ENCODE measurements at regions not wholly inside any gene's neighbourhood (a gene's known extent, or its start where the extent isn't known, plus 50 kb on each side); places are given as distances from the start of the nearest gene placed in this dataset.

- no peak for DNase-seq
- Histone ChIP-seq H3K9ac (no peak overlapping the region), H3K27ac (no peak overlapping the region), H3K36me3 (ENCODE audit: low read depth) (no peaks in the 10 kb centered on the region), H3K9me2 (ENCODE audit: insufficient read depth) (no peaks in the 10 kb centered on the region), H3K4me1 (ENCODE audit: insufficient read depth) (peaks cover 1% of the 10 kb centered on the region; the same call in 1 of the 2 replicates), H4K20me1 (ENCODE audit: insufficient read depth) (no peaks in the 10 kb centered on the region), H2AFZ (no peak overlapping the region), H3F3A (ENCODE audit: insufficient read depth) (no peaks in the 10 kb centered on the region), H3K79me2 (ENCODE audit: insufficient read depth) (no peaks in the 10 kb centered on the region), H3K4me3 (no peak overlapping the region), H3K4me2 (ENCODE audit: unreplicated experiment) (no peak overlapping the region), H3K27me3 (replicated peaks; ENCODE audit: insufficient read depth) (no peaks in the 10 kb centered on the region), H3K9me3 (ENCODE audit: low read depth) (no peaks in the 10 kb centered on the region)
- in situ Hi-C loops (cut with MboI): no loop called here
- TF ChIP-seq EZH2phosphoT487 (IDR thresholded peaks at IDR 0.05; ENCODE audit: insufficient read depth, low read depth) (no peak), EZH2 (IDR thresholded peaks at IDR 0.05; ENCODE audit: insufficient read depth, poor library complexity, severe bottlenecking) (no peak)
- 91 to 93% methylated on average over 2 of the region's 2 CpGs for WGBS, 2 experiments (ENCODE audit: low coverage in 1 of 2, low lambda C conversion rate in 2 of 2, missing lambda C conversion rate in 2 of 2)
Observed at GRCh38 chr4:123898946-123899666, 502.5 kb downstream of the SPRY1 start.

GRCh38 chr4:123904882-123905281, 508.3 kb downstream of the SPRY1 start:
- Histone ChIP-seq H3K79me2 (ENCODE audit: insufficient read depth) (no peaks in the 10 kb centered on the region), H3K36me3 (ENCODE audit: low read depth) (no peaks in the 10 kb centered on the region), H3K9ac (no peak overlapping the region), H3K27ac (no peak overlapping the region), H4K20me1 (ENCODE audit: insufficient read depth) (no peaks in the 10 kb centered on the region), H3K4me2 (ENCODE audit: unreplicated experiment) (no peak overlapping the region), H2AFZ (no peak overlapping the region), H3K4me3 (no peak overlapping the region), H3F3A (ENCODE audit: insufficient read depth) (no peaks in the 10 kb centered on the region), H3K27me3 (replicated peaks; ENCODE audit: insufficient read depth) (no peaks in the 10 kb centered on the region), H3K9me3 (ENCODE audit: low read depth) (no peaks in the 10 kb centered on the region), H3K4me1 (ENCODE audit: insufficient read depth) (no peaks in the 10 kb centered on the region), H3K9me2 (ENCODE audit: insufficient read depth) (no peaks in the 10 kb centered on the region)
- 43 to 52% methylated on average over 1 of the region's 1 CpG for WGBS, 2 experiments (ENCODE audit: low coverage in 1 of 2, low lambda C conversion rate in 2 of 2, missing lambda C conversion rate in 2 of 2)
- DNase-seq: no peak
- in situ Hi-C loops (cut with MboI): no loop called here
- TF ChIP-seq EZH2 (IDR thresholded peaks at IDR 0.05; ENCODE audit: insufficient read depth, poor library complexity, severe bottlenecking) (no peak), EZH2phosphoT487 (IDR thresholded peaks at IDR 0.05; ENCODE audit: insufficient read depth, low read depth) (no peak)

- Histone ChIP-seq H3K27me3 (replicated peaks; ENCODE audit: insufficient read depth) (no peaks in the 10 kb centered on the region), H3K9ac (no peak overlapping the region), H4K20me1 (ENCODE audit: insufficient read depth) (no peaks in the 10 kb centered on the region), H3K9me2 (ENCODE audit: insufficient read depth) (no peaks in the 10 kb centered on the region), H3K4me2 (ENCODE audit: unreplicated experiment) (no peak overlapping the region), H3K79me2 (ENCODE audit: insufficient read depth) (no peaks in the 10 kb centered on the region), H3F3A (ENCODE audit: insufficient read depth) (no peaks in the 10 kb centered on the region), H3K9me3 (ENCODE audit: low read depth) (no peaks in the 10 kb centered on the region), H3K4me1 (ENCODE audit: insufficient read depth) (no peaks in the 10 kb centered on the region), H3K27ac (no peak overlapping the region), H3K36me3 (ENCODE audit: low read depth) (no peaks in the 10 kb centered on the region), H2AFZ (no peak overlapping the region), H3K4me3 (no peak overlapping the region)
- no peak for TF ChIP-seq EZH2 (IDR thresholded peaks at IDR 0.05; ENCODE audit: insufficient read depth, poor library complexity, severe bottlenecking)
- no peak for TF ChIP-seq EZH2phosphoT487 (IDR thresholded peaks at IDR 0.05; ENCODE audit: insufficient read depth, low read depth)
- no peak for DNase-seq
- in situ Hi-C loops (cut with MboI): no loop called here
Observed at GRCh38 chr4:123913598-123913997, 517.0 kb downstream of the SPRY1 start.

GRCh38 chr4:123916821-123917220, 520.2 kb downstream of the SPRY1 start:
- TF ChIP-seq EZH2phosphoT487 (IDR thresholded peaks at IDR 0.05; ENCODE audit: insufficient read depth, low read depth) (no peak), EZH2 (IDR thresholded peaks at IDR 0.05; ENCODE audit: insufficient read depth, poor library complexity, severe bottlenecking) (no peak)
- H3K9ac ChIP-seq: no peak overlapping the region
- WGBS, 2 experiments (ENCODE audit: low coverage in 1 of 2, low lambda C conversion rate in 2 of 2, missing lambda C conversion rate in 2 of 2): 64 to 70% methylated on average over 2 of the region's 2 CpGs
- in situ Hi-C loops (cut with MboI): no loop called here
- H2AFZ ChIP-seq: no peak overlapping the region
- no peaks in the 10 kb centered on the region for H3K4me1 ChIP-seq (ENCODE audit: insufficient read depth)
- no peaks in the 10 kb centered on the region for H3K36me3 ChIP-seq (ENCODE audit: low read depth)
- no peak overlapping the region for H3K4me2 ChIP-seq (ENCODE audit: unreplicated experiment)
- no peaks in the 10 kb centered on the region for H3K79me2 ChIP-seq (ENCODE audit: insufficient read depth)
- no peak for DNase-seq
- H3K9me3 ChIP-seq (ENCODE audit: low read depth): no peaks in the 10 kb centered on the region
- H3K9me2 ChIP-seq (ENCODE audit: insufficient read depth): no peaks in the 10 kb centered on the region
- H3K27ac ChIP-seq: no peak overlapping the region
- H3K4me3 ChIP-seq: no peak overlapping the region
- no peaks in the 10 kb centered on the region for H3F3A ChIP-seq (ENCODE audit: insufficient read depth)
- H4K20me1 ChIP-seq (ENCODE audit: insufficient read depth): no peaks in the 10 kb centered on the region
- no peaks in the 10 kb centered on the region for H3K27me3 ChIP-seq (replicated peaks; ENCODE audit: insufficient read depth)
